NCI-H2029 treated with DMSO at 0.1 percent for 48 hours (cell line): ENCODE measurements at regions not wholly inside any gene's neighbourhood (a gene's known extent, or its start where the extent isn't known, plus 50 kb on each side); places are given as distances from the start of the nearest gene placed in this dataset.
"Not testable (repeated sequence)": the region's sequence is repeated elsewhere in the genome, so short reads cannot be mapped to it uniquely, and the experiment has no call there.

ENCODE experiments used
- DNase-seq: peaks from one replicate; lab custom pipeline; 2025; lab: John Stamatoyannopoulos, UW

DNA sequence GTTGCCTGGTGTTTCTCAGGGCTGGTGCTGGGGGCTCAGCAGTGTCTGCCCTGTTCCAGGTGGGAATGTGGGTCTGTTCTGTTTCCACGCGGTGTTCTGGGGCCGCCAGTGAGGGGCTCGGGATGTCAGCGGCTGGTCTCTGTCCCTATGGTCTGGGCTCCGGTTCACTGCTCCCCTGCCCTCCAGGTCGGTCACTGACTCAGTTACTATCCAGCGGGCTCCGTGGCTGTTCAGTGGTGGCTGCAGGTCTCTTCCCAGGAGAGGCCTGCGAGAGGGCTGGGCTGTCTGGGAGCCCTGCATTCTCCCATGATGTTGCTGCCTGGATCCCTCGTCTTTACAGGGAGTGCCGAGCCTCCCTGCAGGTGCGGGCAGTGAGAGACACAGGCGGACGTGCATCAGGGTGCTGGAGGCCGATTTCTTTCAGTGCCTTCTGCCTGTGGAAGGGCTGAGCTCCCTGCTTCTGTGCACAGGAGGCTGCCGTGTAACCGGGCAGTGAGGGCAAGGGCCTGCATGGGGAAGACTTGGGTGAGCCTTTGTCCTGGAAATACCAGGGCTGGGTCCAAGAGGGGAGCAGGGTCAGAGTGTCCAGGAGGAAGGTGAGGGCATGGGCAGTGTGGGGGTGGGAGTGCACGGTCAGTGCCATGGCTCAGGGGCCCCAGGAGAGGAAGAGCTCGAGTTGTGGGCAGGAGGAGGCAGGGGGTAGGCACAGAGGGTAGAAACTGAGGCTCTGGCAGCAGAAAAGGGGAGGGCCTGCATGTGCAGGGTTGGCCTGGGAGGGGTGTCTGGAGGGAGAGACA is 391.0 kb downstream of the TMEM121 start:
- not testable (repeated sequence) for DNase-seq

DNA sequence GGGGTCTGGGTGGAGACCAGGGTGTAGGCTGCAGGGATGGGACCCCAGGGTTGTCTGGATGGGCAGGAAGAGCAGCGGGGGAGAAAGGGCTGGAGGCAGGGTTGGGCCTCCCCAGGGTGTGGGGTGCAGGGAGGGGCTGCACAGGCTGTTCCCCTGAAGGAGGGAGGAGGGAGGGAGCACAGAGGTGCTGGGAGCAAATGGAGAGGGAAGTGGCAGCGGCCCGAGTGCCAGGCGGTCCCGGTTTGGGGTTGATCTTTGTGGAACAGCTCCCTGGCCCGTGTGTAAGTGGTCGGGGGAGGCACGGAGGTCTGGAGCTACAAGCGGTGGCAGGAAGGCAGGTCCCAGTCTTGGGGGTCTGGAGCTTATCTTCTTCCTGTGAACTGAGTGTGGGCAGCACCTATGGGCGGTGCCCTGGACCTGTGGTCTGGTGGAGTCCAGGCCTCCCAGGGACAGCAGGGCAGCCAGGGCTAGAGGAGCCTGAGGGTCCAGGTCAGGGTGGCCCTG is 391.6 kb downstream of the TMEM121 start:
- DNase-seq, result no peak

DNA sequence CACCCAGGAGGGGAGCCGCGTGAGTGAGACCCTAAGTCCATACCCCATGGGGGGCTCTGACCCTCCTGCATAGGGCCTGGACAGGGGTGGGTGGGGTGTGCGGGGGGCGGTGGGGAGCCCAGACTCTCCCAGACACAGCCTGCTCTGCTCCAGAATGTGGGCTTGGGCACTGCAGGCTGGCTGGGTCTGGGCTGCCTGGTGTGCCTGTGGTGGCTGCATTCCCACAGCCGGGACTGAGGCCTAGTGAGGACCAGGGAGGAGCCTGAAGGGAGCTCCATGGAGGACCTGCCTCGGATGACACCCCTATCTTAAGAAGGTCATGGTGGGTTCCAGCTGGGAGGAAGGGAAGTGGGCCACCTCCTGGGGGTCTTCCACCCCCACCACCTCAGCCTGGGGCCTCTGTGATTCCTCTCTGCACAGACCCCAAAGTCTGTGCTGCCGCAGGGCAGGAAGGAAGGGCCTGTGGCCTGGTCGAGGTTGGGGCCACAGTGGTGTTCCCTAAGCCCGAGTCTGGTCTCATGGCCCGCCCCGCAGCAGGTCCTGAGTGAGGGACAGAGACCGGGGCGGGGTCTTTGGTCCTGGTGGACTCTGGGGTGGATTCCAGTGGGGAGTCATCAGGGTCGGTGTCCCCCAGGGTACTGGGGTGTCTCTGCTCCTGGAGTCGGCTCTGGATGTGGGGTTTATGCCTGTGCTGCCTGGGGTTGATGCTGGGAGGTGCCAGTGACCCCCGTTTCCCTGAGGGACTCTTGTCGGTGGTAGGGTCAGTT is 392.3 kb downstream of the TMEM121 start:
- DNase-seq, result no peak

DNA sequence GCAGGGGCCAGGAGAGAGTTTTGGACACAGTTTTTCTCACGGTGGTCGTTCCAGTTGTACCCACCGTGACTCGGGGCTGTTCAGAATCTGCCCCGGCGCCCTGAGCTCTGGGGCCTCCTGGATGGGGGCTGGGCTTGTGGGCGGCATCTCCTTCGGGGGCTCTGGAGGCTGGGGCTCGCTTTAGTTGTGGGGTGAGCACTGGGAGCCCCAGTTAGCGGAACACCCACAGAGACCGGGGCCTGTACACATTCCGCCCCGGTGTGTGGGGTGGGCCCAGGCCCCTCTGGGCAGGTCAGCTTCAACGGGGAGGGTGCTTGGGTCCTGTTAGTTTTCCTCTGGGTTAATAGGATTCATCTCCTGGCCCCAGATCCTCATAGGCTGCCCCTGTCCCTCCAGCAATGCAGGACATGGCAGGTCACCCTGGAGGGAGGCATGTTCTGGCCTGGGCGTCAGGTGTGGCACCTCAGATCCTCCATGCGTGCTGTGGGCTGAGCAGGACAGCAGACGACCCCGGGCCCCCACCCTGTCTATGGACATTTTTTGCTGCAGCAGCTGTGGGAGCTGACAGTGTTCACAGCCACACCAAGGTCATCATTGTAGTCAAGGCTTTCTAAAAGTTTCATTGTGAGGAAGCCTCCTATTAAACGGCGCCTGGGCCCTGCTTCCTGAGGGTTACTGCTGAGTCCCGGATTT is 393.2 kb downstream of the TMEM121 start:
- no peak for DNase-seq

DNA sequence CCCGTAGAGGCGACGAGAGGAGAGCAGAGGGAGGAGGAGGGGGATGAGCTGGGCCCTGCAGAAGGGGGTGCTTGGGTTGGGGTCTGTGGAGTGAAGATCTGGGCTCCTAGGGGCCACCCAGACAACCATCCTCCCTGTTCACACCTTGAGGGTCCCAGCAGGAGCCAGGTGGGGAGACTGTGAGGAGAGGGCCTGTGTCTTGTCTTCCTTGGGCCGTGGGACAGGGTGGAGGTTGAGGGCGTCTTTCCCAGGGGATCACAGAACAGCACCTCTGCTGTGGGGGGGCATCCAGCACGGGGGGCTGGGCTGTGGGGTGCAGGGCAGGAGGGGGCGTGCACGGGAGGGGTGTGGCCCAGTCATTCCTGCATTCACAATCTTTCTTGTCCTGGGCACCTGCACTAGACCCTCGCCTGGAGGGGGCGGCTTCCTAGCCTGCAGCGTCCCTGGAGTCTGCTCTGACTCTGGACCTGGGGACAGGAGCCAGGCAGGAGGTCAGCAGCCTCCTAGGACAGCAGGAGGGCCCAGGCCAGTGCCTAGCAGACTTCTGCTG is 393.8 kb downstream of the TMEM121 start:
- not testable (repeated sequence) for DNase-seq

DNA sequence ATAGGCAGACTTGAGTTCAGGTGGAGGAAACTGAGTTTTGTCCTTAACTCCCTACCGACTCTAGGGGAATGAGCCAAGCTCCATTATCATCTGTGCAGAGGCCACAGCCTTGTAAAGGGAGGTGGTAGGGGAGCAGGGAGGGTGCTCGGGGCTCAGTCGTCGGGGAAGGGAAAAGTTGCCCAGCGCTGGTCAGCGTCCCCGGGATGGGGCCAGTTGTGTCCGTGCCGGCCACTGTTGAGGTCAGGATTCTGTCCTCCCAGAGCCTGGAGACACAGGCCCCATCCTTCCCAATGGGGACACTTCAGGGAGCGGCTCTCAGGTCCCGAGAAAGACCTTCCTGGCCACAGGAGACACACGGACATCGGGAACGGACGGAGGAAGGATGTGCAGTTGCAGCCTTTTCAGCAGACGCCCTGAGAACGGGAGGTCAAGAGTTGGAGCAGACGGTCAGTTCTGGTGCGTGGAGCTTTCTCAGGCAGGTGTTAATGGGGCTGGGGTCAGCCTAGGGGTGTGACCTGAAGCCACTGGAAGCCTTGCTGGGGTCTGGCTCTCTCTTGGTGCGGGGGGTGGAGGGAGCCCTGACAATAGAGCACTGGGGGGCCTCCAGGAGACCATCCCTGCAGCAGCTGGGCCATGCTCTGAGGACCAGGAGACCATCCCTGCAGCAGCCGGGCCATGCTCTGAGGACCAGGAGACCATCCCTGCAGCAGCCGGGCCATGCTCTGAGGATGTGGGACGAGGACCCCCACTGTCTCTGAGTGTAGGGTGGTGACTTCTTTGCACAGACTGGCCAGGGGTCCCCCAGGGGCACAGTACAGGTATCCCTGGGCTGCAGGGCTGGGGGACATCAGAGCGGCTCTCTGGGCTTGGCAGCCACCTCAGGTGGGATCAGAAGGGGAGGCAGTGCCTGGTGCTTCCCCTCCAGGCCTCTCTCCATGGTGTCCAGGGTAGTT is 394.7 kb downstream of the TMEM121 start:
- not testable (repeated sequence) for DNase-seq

DNA sequence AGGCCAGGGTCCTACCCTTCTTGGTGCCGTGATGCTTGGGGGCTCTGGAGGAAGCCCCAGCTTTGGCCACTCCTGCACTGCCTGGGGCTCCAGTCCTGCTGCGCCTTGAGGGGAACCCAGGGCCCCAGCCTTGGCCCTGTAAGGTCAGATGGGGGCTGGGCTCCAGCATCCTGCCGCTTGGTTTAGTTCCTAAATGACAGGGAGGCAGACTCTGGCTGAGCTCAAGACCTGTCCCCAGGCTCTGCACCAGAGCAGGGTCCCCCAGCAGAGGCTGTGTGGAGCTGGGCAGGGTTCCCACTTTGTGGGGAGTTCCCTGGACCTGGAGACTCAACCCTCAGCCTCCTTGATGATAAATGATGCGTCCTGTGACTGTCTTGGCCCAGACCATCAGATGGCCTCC is 395.4 kb downstream of the TMEM121 start:
- DNase-seq, result not testable (repeated sequence)

DNA sequence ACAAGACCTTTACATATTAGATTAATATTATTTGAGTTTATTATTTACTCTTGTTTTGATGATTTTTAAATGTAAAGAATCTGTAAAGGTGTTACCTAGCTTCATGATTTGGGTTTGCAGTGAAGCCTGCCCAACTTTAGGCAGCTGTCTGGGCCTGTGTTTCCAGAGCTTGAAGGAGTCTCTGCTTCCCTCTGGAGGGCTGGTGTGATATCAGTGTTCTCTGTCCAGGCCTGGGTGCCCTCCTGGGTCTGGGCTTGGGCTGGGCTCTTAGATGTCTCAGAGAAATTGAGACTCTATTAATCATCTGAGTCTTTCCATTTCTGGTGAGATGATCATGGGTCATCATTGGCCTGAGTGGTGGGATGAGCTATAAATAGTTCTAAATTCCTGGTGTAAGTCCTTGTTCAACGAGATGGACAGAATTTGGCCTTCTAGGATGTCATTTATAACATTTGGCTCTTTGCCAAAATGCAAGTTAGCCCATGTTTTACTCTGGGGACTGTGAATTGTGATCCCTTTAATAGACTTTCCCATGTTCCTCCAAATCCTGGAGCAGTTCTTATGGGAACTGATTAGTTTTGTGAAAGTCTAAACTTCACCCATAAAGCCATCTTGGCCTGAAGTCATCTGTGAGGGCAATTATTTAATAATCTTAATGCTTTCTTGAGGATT is 397.3 kb downstream of the TMEM121 start:
- DNase-seq, result not testable (repeated sequence)

DNA sequence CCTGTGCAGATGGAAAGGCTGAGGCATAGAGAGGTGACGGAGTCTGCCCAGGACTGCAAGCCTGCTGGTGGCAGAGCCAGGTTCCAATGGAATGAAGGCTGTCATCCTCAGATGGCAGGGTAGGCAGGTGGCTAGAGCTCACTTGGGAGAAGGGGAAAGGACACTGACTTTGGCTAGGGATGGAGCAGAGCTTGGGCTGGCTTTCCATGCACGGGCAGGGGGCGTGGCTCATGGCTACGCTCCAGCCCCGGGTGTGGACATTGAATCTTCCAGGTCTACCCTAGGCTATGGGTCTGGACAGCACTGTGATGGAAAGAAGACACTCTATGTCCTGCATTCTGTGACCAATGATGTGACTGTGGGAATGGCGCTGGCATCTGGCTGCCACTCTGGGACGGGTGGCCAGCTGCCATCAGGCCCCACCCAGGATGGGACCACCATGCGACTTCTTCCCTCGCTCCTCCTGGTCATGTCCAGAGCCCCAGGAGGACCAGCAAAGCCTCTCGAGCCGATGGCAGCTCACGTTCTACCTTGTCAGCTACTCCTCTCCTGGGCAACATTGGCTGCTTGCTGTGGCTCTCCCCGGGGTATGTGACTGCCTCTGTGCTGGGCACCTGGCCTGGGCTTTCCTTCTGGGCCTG is 398.7 kb downstream of the TMEM121 start:
- no peak for DNase-seq

DNA sequence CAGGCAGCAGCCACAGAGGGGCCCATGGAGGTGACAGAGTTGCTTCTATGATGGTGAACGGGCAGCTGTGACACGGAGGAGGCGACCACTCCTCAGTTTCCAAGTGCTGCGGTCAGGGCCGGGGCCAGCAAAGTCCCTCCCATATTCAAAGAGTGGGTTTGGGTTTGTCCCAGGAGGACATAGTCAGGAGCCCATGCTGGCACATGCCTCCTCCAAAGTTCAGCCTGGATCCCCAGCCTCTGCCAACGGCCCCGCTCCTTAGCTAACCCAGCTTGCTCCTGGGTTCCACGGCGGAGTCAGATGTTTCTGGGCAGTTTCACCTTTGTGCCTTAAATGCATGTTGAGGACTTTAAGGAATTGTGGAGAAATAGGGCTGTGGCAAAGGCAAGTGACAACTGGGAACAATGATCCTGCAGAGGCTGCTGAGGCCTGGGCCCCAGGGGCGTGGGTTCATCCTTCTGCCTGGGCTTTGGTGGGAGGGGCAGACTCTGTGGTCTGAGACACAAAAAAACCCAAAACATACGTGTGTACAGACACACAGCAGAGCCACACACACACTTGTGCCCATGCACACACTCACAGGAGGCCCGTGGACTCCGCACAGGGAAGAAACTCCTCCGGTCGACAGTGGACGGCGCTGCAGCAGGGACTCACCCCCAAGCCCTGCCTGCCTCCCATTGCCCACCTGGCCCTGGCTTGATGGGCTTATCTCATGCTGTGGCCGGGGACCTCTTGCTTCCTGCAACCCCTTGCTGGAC is 399.4 kb downstream of the TMEM121 start:
- no peak for DNase-seq

DNA sequence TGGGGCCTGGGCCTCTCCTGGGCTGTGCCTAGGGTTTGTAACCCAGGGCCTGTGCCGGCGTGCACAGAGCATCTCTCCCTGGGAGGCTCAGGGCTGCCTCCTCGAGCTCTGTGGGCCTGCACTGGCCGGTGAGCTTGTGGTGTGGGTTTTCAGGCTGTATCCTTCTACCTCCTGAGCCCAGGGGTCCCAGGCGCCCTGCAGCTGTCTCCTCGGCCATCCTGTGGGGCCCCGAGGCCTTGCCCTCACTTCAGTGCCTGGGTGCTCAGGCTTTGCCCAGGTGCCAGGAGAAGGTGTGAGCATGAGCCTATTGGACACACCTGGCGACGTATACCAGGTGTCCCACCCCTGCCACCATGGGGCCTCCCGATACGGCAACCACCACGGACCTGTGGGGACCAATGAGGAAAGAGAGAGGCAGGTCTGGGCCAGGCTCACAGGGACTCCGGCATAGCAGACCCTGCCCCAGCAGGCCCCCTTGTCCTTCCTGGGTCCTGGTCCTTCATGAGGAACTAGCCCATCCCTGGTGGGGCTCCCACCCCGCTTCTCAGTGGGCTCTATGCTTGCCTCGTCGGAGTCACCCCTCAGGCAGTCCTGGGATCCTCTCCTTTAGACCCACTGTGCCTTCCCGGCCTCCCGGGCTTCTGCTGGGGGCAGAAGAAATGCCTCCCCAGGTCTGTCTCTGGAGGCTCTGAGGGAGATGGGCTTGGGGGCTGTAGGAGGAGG is 400.2 kb downstream of the TMEM121 start:
- no peak for DNase-seq

DNA sequence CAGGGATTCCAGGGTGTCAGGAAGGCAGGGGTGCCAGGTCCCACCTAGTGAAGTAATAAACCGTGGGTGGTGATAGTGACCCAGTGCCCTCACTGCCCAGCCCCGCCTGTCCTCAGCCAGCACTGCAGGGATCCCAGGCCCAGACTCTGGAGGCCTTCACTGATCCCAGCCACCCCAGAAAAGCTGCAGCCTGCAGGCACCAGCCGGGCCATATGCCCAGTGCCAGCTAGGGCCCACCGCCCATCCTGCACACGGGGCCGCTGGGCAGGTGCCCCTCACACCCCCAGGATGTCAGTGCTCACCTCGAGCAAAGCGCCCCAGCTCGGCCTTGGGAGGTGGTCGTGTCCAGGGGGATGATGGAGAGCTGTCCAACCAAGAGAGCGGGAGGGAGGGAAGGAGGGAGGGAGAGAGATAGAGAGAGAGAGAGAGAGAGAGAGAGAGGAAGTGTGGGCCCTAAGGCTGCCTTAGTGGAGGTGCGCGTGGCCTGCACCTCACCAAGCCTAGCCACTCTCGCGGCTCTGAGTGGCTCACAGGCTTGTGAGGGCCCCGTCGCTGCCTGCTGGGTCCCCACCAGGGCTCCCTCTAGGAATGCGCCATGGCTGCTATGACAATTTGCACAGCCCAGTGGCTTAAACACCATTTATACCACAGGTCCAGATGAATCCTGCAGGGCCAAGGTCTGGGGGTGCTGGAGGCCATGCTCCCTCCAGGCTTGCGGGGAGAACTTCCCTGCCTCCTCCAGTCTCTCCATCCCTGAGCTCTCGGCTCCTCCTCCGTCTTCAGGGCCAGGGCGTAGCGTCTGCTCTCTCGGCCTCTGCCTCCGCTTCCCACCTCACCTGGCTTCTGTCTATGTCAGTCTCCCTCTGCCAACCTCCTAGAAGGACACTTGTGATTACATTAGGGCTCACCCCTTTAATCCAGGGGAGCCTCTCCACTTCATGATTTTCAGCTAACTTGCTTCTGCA is 401.0 kb downstream of the TMEM121 start:
- DNase-seq, result no peak

DNA sequence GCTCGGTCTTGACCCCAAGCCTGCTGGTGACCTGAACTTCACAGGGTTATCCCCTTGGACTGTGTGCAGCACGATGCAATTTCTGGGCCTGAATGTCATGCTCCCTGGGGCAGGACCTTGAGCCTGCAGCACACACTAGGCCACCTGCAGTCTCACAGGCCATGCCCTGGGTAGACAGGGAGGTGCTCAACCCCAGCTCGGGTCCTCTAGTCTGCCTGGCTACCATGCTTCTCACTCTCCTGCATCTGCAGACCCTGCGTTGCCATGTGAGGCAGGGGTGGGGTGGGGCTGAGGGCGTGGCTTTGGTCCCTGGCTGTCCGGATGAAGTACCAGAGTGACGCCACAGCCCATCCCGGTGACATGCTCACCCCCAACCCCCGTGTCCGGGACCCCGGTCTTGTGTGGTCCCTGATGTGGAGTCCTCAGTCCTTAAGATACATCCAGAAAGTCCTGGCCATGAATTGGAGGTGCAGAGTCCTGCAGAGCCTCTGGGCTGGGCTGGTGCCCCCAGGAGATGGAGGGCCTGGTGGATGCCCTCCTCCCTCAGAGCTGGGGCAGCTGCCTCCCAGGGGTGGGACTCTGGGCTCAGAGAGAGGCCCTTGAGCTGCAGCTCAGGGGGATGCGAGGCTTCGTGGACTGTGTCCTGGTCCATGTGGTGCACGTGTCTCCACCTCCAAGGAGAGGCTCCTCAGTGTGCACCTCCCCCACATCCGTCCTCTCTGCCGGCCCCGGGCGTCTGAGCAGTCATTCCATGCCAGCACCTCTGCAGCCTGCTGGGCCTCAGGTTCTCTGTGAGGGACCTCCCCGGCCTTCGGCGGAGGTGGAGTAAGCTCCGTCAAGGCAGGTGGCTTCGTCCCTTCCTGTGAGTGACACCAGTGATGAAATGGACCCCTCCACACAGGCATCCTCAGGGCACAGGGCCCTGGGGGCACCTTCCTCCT is 402.1 kb downstream of the TMEM121 start:
- DNase-seq, result not testable (repeated sequence)

DNA sequence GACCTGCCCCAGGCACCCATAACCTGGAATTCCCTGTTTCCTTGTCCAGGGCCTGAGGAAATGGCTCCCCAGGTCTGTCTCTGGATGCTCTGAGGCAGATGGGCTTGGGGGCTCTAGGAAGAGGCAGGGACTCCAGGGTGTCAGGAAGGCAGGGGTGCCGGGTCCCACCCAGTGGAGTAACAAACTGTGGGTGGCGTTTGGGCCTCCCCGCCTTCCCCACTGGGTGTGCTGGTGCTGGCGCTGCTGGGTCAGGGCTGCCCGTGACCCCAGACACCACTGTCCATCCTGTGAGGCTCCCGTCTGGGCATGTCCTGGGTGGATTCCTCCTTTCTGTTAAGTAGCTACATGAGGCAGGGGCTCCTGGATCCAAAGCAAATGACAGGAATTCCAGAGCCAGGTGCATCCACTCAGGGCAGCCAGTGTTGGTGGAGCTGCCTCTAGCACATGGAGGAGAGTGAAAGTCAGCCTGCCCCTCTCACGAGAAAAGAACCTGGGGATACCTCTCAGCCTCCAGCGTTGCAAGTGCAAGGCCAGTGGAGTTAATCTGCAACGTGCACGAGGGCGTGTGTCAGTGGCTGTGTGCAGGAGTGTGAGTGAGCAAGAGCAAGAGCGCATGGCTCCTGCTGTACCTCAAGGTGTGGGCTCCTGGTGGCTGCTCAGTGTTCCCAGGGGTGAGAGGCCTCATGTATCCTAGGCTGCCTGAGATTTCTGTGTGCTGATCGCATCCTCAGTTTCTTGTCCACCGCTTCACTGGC is 403.1 kb downstream of the TMEM121 start:
- DNase-seq, result no peak

DNA sequence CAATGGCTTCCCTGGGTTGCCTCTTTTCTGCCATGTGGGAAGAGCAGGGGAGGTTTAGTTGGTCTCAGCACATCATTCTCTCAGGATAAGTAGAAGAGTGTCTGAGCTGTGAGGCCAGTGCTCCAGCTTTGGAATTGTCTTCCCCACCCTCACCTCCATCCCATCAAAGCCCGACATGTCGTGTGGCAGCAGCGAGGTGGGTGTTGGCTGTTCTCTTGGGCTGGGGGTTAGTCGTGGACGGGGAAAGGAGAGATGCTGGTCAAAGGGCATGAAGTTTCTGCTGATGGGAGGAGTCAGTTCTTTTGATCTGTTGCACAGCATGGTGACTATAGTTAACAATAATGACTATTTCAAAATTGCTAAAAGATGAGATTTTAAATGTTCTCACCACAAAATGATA is 404.2 kb downstream of the TMEM121 start:
- DNase-seq, result no peak
